Uterus (tissue), 2 donors: ENCODE measurements at regions not wholly inside any gene's neighbourhood (a gene's known extent, or its start where the extent isn't known, plus 50 kb on each side); places are given as distances from the start of the nearest gene placed in this dataset.

ENCODE experiments used
- POLR2A ChIP-seq, 2 donors: fragments of 450-650 bp; IDR thresholded peaks; one replicate each; pipeline ENCODE4 v1.6.1; 2016; ENCODE audit warnings: antibody characterized with exemption in 2 of 2, mild to moderate bottlenecking in 1 of 2, moderate library complexity in 1 of 2
- TF ChIP-seq, protein P1 (sequence below), 4 experiments: fragments of 200-600 bp in 2 of 4; fragments of 450-650 bp in 2 of 4; sonication (generic) in 2 of 4; IDR thresholded peaks; one replicate each; pipeline ENCODE4 v1.5.1; 2016 to 2019; ENCODE audit warnings: antibody characterized with exemption in 4 of 4, mild to moderate bottlenecking in 2 of 4, moderate library complexity in 1 of 4

DNA sequence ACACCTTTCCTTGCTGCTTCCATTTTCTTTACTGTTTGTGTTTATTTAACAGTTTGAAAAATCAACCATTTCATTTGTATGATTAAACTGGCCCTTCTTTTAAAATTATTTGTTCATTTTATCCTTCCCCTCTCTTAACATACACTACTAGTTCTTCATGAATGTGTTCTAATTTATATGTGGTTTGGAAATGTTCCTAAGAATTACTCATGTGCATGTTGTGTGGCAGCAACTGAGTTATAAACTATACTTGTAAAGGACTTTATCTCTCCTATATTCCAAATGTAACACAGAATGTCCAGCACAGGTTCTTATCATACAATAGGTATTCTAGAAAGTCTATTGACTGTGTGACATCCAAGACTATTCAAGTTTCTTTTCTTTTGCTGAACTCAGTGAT is 358.2 kb upstream of the MEF2C start:
- no peak for TF ChIP-seq POLR2A (IDR thresholded peaks at IDR 0.05)
- TF ChIP-seq, protein P1, sequence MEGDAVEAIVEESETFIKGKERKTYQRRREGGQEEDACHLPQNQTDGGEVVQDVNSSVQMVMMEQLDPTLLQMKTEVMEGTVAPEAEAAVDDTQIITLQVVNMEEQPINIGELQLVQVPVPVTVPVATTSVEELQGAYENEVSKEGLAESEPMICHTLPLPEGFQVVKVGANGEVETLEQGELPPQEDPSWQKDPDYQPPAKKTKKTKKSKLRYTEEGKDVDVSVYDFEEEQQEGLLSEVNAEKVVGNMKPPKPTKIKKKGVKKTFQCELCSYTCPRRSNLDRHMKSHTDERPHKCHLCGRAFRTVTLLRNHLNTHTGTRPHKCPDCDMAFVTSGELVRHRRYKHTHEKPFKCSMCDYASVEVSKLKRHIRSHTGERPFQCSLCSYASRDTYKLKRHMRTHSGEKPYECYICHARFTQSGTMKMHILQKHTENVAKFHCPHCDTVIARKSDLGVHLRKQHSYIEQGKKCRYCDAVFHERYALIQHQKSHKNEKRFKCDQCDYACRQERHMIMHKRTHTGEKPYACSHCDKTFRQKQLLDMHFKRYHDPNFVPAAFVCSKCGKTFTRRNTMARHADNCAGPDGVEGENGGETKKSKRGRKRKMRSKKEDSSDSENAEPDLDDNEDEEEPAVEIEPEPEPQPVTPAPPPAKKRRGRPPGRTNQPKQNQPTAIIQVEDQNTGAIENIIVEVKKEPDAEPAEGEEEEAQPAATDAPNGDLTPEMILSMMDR (IDR thresholded peaks at IDR 0.05) = no peak
